Muscle of leg (tissue), 3 donors: ENCODE measurements at regions not wholly inside any gene's neighbourhood (a gene's known extent, or its start where the extent isn't known, plus 50 kb on each side); places are given as distances from the start of the nearest gene placed in this dataset.
A peak's percentile ranks its signal among the peaks of the same experiment; 100 is the strongest.

ENCODE experiments used
- DNase-seq: peaks from one replicate; pipeline ENCODE4 v3.0.0; 2013
- H3K27ac ChIP-seq: one replicate; pipeline ENCODE4 v1.5.1; 2013; ENCODE audit warnings: mild to moderate bottlenecking, low read length, control low read depth
- H3K27me3 ChIP-seq: one replicate; pipeline ENCODE4 v1.6.1; 2013; ENCODE audit warnings: low read length; ENCODE audit not compliant: control insufficient read depth, insufficient read depth
- H3K36me3 ChIP-seq: one replicate; pipeline ENCODE4 v1.6.1; 2013; ENCODE audit warnings: low read length; ENCODE audit not compliant: control insufficient read depth, insufficient read depth
- H3K4me1 ChIP-seq: one replicate; pipeline ENCODE4 v1.6.1; 2013; ENCODE audit warnings: low read length; ENCODE audit not compliant: control insufficient read depth, insufficient read depth
- H3K4me3 ChIP-seq: one replicate; pipeline ENCODE4 v1.5.1; 2013; ENCODE audit warnings: low read length, control low read depth
- H3K9me3 ChIP-seq: replicated peaks from 2 replicates; pipeline ENCODE4 v1.6.1; 2013; ENCODE audit warnings: low read depth, low read length; ENCODE audit not compliant: control insufficient read depth
- WGBS: methylation state at CpG from one replicate; pipeline ENCODE4 v1.1.5; 2013; ENCODE audit warnings: missing lambda C conversion rate; ENCODE audit not compliant: insufficient coverage; 5-methylcytosine and 5-hydroxymethylcytosine counted together

DNA sequence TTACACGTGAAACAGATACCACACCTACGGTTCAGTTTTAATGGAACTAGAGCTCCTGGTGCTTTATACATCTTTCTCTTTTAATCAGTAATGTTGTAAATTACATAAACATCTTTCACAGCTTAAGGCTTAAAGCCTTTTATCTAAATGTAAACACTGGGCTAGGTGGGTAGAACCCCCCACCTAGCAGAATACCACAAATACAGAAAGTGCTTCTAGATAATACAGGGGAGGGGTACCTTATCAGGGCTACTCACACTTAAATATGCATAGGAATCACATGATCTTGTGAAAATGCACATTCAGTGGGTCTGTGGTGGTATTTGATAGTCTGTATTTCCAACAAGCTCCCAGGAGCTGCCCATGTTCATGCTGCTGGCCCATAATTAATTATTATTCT is 256.4 kb upstream of the TARS1 start:
- H3K27me3 ChIP-seq, result no peaks in the 10 kb centered on the region
- no peaks in the 10 kb centered on the region for H3K4me1 ChIP-seq
- no peaks in the 10 kb centered on the region for H3K36me3 ChIP-seq
- H3K27ac ChIP-seq, result no peak overlapping the region
- WGBS, result no CpG with 5 or more reads among the region's 2 CpGs
- H3K4me3 ChIP-seq, result no peak overlapping the region
- DNase-seq, result no peak
- H3K9me3 ChIP-seq, result no peaks in the 10 kb centered on the region

- H3K9me3 ChIP-seq, result no peaks in the 10 kb centered on the region
- no peaks in the 10 kb centered on the region for H3K27me3 ChIP-seq
- H3K36me3 ChIP-seq, result no peaks in the 10 kb centered on the region
- H3K4me1 ChIP-seq, result no peaks in the 10 kb centered on the region
- no peak for DNase-seq
- no peak overlapping the region for H3K27ac ChIP-seq
- no peak overlapping the region for H3K4me3 ChIP-seq
- no CpG with 5 or more reads among the region's 4 CpGs for WGBS
Measured at GRCh38 chr5:33188089-33188488, 252.7 kb upstream of the TARS1 start.

DNA sequence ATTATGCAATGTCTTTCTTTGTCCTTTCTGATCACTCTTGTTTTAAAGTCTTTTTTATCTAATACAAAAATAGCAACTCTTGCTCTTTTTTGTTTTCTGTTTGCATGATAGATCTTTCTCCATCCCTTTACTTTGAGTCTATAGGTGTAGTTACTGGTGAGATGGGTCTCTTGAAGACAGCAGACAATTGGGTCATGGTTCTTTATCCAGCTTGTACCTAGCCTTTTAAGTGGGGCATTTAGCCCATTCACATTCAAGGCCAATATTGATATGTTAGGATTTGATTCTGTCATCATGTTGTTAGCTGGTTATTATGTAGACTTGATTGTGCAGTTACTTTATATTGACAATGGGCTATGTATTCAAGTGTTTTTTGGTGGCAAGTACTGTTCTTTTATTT is 245.9 kb upstream of the TARS1 start:
- Histone ChIP-seq H3K27me3 (no peaks in the 10 kb centered on the region), H3K9me3 (peaks cover 3% of the 10 kb centered on the region), H3K36me3 (no peaks in the 10 kb centered on the region), H3K27ac (no peak overlapping the region), H3K4me3 (no peak overlapping the region), H3K4me1 (no peaks in the 10 kb centered on the region)
- DNase-seq, result no peak

GRCh38 chr5:33195431-33196165 is 245.2 kb upstream of the TARS1 start:
- Histone ChIP-seq H3K27me3 (no peaks in the 10 kb centered on the region), H3K4me1 (no peaks in the 10 kb centered on the region), H3K36me3 (no peaks in the 10 kb centered on the region), H3K27ac (peak overlapping the region; percentile 49), H3K9me3 (peaks cover 3% of the 10 kb centered on the region), H3K4me3 (no peak overlapping the region)
- WGBS, result no CpG with 5 or more reads among the region's 3 CpGs
- DNase-seq, result peak; percentile 76

DNA sequence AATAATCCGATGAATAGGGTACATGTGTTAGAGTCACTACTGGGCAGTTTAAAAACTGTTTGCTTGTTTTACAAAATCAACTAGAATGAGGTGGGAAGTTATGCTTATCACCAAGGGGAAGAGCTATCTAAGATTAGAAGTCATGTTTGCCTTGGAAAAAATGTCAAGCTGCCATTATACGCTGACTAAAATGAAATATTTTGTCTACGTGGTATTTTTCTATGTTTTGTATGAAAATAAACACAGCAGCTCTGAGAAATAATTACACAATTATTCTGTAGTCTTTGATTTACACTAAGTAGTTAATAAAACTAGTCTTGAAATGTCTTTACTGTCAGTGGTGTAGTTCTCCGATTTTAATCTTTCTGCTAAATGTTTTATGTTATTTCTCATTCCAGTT is 241.9 kb upstream of the TARS1 start:
- no peak overlapping the region for H3K4me3 ChIP-seq
- DNase-seq, result no peak
- no peak overlapping the region for H3K27ac ChIP-seq
- peaks cover 3% of the 10 kb centered on the region for H3K9me3 ChIP-seq
- no peaks in the 10 kb centered on the region for H3K27me3 ChIP-seq
- H3K36me3 ChIP-seq, result no peaks in the 10 kb centered on the region
- no CpG with 5 or more reads among the region's 4 CpGs for WGBS
- H3K4me1 ChIP-seq, result no peaks in the 10 kb centered on the region

- no peaks in the 10 kb centered on the region for H3K27me3 ChIP-seq
- H3K4me1 ChIP-seq, result peaks cover 3% of the 10 kb centered on the region
- H3K36me3 ChIP-seq, result no peaks in the 10 kb centered on the region
- no peak overlapping the region for H3K27ac ChIP-seq
- H3K4me3 ChIP-seq, result no peak overlapping the region
- no CpG with 5 or more reads among the region's 1 CpG for WGBS
- no peaks in the 10 kb centered on the region for H3K9me3 ChIP-seq
- no peak for DNase-seq
Measured at GRCh38 chr5:33203931-33204330, 236.8 kb upstream of the TARS1 start.

DNA sequence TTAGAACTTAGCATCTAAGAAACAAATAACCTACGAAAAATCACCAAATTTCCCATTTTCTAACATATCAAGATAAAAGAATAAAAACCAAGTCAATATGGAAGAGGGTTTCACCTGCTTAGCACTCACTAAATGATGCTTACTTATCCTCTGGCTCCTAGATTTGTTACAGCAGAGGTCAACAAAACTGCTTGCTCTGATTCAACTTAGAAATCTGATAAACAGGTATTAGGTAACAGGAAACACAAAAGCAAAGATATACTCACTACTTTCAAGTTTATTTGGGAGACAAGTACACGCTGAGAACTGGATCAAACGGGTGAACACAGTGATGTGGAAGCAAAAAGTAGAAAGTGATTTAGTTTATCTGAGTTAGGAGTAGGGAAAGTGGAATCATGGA is 235.7 kb upstream of the TARS1 start:
- H3K36me3 ChIP-seq, result no peaks in the 10 kb centered on the region
- no peaks in the 10 kb centered on the region for H3K9me3 ChIP-seq
- no peak for DNase-seq
- H3K27me3 ChIP-seq, result no peaks in the 10 kb centered on the region
- H3K4me3 ChIP-seq, result no peak overlapping the region
- no CpG with 5 or more reads among the region's 3 CpGs for WGBS
- H3K27ac ChIP-seq, result no peak overlapping the region
- peaks cover 3% of the 10 kb centered on the region for H3K4me1 ChIP-seq

GRCh38 chr5:33205727-33206410 is 234.9 kb upstream of the TARS1 start:
- H3K27ac ChIP-seq, result no peak overlapping the region
- DNase-seq, result peak; percentile 36
- H3K4me1 ChIP-seq, result peaks cover 3% of the 10 kb centered on the region
- no peaks in the 10 kb centered on the region for H3K36me3 ChIP-seq
- H3K27me3 ChIP-seq, result no peaks in the 10 kb centered on the region
- 43% methylated on average over 1 of the region's 1 CpG for WGBS
- no peaks in the 10 kb centered on the region for H3K9me3 ChIP-seq
- no peak overlapping the region for H3K4me3 ChIP-seq

GRCh38 chr5:33206962-33207506 is 233.7 kb upstream of the TARS1 start:
- no peaks in the 10 kb centered on the region for H3K36me3 ChIP-seq
- H3K27ac ChIP-seq, result no peak overlapping the region
- no peak overlapping the region for H3K4me3 ChIP-seq
- H3K4me1 ChIP-seq, result peaks cover 3% of the 10 kb centered on the region
- H3K27me3 ChIP-seq, result no peaks in the 10 kb centered on the region
- no peak for DNase-seq
- no CpG with 5 or more reads among the region's 3 CpGs for WGBS
- no peaks in the 10 kb centered on the region for H3K9me3 ChIP-seq

DNA sequence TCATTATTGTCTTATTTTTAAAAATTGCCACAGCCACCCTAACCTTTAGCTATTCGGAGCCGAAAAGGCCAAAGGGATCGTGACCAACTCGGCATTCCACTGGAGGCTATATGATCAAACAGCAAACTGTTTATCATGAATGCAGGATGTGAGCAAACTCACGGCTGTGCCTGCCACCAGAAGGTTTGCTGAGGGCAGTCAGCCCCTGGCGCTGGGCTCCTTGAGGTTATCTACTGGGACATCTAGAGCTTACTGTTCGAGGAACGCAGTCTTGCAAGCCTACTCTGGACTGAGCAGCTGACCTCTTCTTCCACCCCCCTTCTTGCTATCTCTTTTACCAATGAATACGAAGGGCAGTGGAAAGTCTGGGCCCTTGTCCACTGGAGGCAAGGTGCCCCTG is 231.5 kb upstream of the TARS1 start:
- Histone ChIP-seq H3K4me3 (no peak overlapping the region), H3K9me3 (no peaks in the 10 kb centered on the region), H3K4me1 (peaks cover 5% of the 10 kb centered on the region), H3K27me3 (no peaks in the 10 kb centered on the region), H3K27ac (no peak overlapping the region), H3K36me3 (no peaks in the 10 kb centered on the region)
- no peak for DNase-seq
- WGBS, result 97% methylated on average over 9 of the region's 9 CpGs
